Kidney epithelial cell (primary cell): ENCODE measurements at regions not wholly inside any gene's neighbourhood (a gene's known extent, or its start where the extent isn't known, plus 50 kb on each side); places are given as distances from the start of the nearest gene placed in this dataset.

ENCODE experiments used
- DNase-seq: peaks from one replicate; pipeline ENCODE4 v3.0.0-alpha.2; 2010; ENCODE audit warnings: low read depth
- H3K27me3 ChIP-seq: 2 replicates; pipeline ENCODE4 v1.6.0; 2011; ENCODE audit warnings: low read length; ENCODE audit not compliant: control insufficient read depth, insufficient read depth
- H3K36me3 ChIP-seq: 2 replicates; pipeline ENCODE4 v1.5.1; 2011; ENCODE audit warnings: low read length; ENCODE audit not compliant: control insufficient read depth, insufficient read depth
- H3K4me3 ChIP-seq: 2 replicates; pipeline ENCODE4 v1.5.1; 2011; ENCODE audit warnings: low read depth, mild to moderate bottlenecking, control low read depth, low read length
- CTCF ChIP-seq: IDR thresholded peaks from 2 replicates; pipeline ENCODE4 v1.5.1; 2011; ENCODE audit warnings: mild to moderate bottlenecking, moderate library complexity, low read length, control low read depth, inconsistent platforms; ENCODE audit not compliant: insufficient read depth, poor library complexity, severe bottlenecking

GRCh38 chr13:109857325-109857724, 70.9 kb upstream of the IRS2 start:
- no peak for DNase-seq
- H3K4me3 ChIP-seq, result no peak overlapping the region
- H3K27me3 ChIP-seq, result no peaks in the 10 kb centered on the region
- no peaks in the 10 kb centered on the region for H3K36me3 ChIP-seq
- TF ChIP-seq CTCF, result no peak

DNA sequence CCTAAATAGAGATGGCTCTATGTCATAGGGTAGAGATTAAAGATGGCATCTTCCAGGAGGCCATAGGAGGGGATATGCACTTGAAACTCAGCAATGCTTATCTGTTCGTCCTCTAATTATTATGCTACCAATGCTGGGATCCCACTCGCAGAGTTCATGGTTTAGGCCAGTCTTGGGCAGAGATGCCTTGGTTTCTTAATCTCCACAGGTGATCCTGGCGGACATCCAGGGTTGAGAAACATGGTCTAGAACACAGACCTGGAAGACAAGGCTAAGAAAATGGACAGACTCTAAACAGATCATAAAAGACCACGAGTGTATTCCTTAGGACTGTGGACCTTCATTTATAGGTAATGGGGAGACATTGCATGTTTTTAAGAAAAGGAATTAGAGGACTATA, 70.0 kb upstream of the IRS2 start:
- Histone ChIP-seq H3K27me3 (no peaks in the 10 kb centered on the region), H3K36me3 (no peaks in the 10 kb centered on the region), H3K4me3 (no peak overlapping the region)
- no peak for DNase-seq
- no peak for TF ChIP-seq CTCF

DNA sequence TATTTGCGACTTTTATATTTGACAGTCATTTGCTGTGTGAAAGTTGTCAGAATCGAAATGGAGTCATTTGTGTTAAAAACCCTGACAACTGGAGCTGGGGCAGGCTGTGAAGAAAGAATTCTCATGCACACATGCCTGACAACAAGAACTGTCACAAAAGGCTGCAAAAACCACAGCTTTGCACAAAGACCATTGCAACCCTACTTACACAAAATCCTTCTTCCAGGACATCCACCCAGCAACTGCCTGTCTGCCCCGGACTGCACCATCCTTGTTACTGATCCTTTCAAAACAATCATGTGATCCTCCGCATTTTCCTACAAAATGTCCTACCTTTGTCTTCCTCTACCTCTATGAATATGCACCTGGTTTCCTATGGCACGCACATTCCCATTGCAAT, 66.8 kb upstream of the IRS2 start:
- Histone ChIP-seq H3K4me3 (no peak overlapping the region), H3K27me3 (no peaks in the 10 kb centered on the region), H3K36me3 (no peaks in the 10 kb centered on the region)
- no peak for DNase-seq
- TF ChIP-seq CTCF, result no peak

DNA sequence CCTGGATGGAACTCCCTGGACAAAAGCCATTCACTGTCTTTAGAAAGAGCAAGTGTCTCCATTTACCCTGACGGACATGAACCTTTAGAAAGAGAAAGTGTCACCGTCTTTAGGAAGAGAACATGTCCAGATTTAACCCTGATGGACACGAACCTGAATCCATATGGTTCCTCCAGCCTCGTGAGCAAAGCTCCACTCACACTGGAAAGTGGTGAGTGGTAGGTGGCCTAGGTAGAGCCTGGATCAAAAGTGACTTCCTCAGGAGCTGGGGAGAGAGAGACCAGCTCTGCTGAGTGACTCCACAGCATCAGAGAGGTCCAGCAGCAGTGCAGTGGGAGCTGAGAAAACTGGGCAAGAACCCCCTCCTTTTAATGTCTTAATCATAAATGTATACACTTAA, 59.8 kb upstream of the IRS2 start:
- no peaks in the 10 kb centered on the region for H3K36me3 ChIP-seq
- DNase-seq, result no peak
- no peaks in the 10 kb centered on the region for H3K27me3 ChIP-seq
- no peak overlapping the region for H3K4me3 ChIP-seq
- no peak for TF ChIP-seq CTCF

- DNase-seq, result no peak
- Histone ChIP-seq H3K36me3 (no peaks in the 10 kb centered on the region), H3K27me3 (no peaks in the 10 kb centered on the region), H3K4me3 (no peak overlapping the region)
- no peak for TF ChIP-seq CTCF
Measured at GRCh38 chr13:109844396-109844795, 58.0 kb upstream of the IRS2 start.

DNA sequence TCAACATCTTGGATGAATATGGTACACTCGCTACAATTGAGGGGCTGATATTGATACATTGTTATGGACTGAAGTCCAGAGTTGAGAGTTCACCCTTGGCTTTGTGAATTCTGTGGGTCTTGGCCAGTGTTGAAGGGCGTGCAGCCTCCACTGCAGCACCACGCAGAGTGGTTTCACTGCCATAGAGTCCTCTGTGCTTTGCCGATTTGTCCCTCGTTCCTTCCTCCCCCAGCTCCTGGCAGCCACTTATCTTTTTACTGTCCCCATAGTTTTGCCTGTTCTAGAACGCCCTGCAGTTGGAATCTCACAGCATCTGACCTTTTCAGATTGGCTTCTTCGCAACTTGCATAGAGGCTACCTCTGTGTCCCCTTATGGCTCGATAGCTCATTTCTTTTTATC, 57.3 kb upstream of the IRS2 start:
- Histone ChIP-seq H3K27me3 (no peaks in the 10 kb centered on the region), H3K4me3 (no peak overlapping the region), H3K36me3 (no peaks in the 10 kb centered on the region)
- no peak for TF ChIP-seq CTCF
- DNase-seq, result no peak
